ENCODE measurements at regions not wholly inside any gene's neighbourhood (a gene's known extent, or its start where the extent isn't known, plus 50 kb on each side); places are given as distances from the start of the nearest gene placed in this dataset.
A peak's percentile ranks its signal among the peaks of the same experiment; 100 is the strongest.

DNA sequence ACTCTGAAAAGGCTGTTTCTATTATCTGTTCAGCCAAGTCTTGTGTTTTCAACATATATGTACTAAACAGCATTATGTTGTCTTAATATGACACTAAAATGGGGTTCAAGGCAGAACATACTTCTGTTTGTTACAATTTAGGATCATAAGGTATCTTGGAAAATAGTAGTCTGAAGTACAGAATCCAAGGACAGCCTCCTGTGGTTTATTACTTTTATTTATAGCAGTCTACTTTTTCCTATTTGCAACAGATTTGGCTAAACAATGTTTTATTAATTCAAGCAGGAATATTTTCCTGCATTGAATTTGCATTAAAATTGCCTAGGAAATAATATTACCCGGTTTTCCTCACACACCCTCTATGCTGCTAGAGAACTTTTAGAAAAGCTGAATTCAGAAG, 67.7 kb downstream of the PLEKHG1 start:
- Histone ChIP-seq H3K36me3 (no peaks in the 10 kb centered on the region), H3K4me1 (peaks cover 24% of the 10 kb centered on the region), H3K27me3 (no peaks in the 10 kb centered on the region), H3K4me3 (no peak overlapping the region), H3K27ac (peak overlapping the region; percentile 70), H3K9me3 (no peaks in the 10 kb centered on the region)
- TF ChIP-seq POLR2AphosphoS5 (IDR thresholded peaks at IDR 0.05) (no peak), EP300 (IDR thresholded peaks at IDR 0.05) (no peak), POLR2A (IDR thresholded peaks at IDR 0.05) (no peak)
- TF ChIP-seq, protein P1, sequence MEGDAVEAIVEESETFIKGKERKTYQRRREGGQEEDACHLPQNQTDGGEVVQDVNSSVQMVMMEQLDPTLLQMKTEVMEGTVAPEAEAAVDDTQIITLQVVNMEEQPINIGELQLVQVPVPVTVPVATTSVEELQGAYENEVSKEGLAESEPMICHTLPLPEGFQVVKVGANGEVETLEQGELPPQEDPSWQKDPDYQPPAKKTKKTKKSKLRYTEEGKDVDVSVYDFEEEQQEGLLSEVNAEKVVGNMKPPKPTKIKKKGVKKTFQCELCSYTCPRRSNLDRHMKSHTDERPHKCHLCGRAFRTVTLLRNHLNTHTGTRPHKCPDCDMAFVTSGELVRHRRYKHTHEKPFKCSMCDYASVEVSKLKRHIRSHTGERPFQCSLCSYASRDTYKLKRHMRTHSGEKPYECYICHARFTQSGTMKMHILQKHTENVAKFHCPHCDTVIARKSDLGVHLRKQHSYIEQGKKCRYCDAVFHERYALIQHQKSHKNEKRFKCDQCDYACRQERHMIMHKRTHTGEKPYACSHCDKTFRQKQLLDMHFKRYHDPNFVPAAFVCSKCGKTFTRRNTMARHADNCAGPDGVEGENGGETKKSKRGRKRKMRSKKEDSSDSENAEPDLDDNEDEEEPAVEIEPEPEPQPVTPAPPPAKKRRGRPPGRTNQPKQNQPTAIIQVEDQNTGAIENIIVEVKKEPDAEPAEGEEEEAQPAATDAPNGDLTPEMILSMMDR (IDR thresholded peaks at IDR 0.05): no peak
- DNase-seq (ENCODE audit: low spot score in 2 of 2): no peak
- WGBS: 28% methylated on average over 1 of the region's 1 CpG

- no peaks in the 10 kb centered on the region for H3K27me3 ChIP-seq
- 18% methylated on average over 8 of the region's 8 CpGs for WGBS
- no peaks in the 10 kb centered on the region for H3K36me3 ChIP-seq
- TF ChIP-seq, protein P1 (IDR thresholded peaks at IDR 0.05): no peak
- peak in 2 of 3 donors; percentile 15 to 86 for TF ChIP-seq POLR2AphosphoS5 (IDR thresholded peaks at IDR 0.05)
- no peak for TF ChIP-seq EP300 (IDR thresholded peaks at IDR 0.05)
- no peak overlapping the region for H3K4me3 ChIP-seq
- H3K9me3 ChIP-seq: no peaks in the 10 kb centered on the region
- peaks cover 24% of the 10 kb centered on the region for H3K4me1 ChIP-seq
- H3K27ac ChIP-seq: peak overlapping the region; percentile 70
- DNase-seq (ENCODE audit: low spot score in 2 of 2): peak; percentile 94 to 96
Observed at GRCh38 chr6:150667977-150668716, 68.5 kb downstream of the PLEKHG1 start.

- Histone ChIP-seq H3K36me3 (no peaks in the 10 kb centered on the region), H3K4me1 (peaks cover 24% of the 10 kb centered on the region), H3K27ac (peak overlapping the region; percentile 54), H3K4me3 (no peak overlapping the region), H3K27me3 (no peaks in the 10 kb centered on the region), H3K9me3 (no peaks in the 10 kb centered on the region)
- 21% methylated on average over 1 of the region's 1 CpG for WGBS
- TF ChIP-seq POLR2A (IDR thresholded peaks at IDR 0.05) (no peak), EP300 (IDR thresholded peaks at IDR 0.05) (no peak), POLR2AphosphoS5 (IDR thresholded peaks at IDR 0.05) (no peak)
- TF ChIP-seq, protein P1 (IDR thresholded peaks at IDR 0.05): no peak
- no peak for DNase-seq (ENCODE audit: low spot score in 2 of 2)
Observed at GRCh38 chr6:150668900-150669302, 69.2 kb downstream of the PLEKHG1 start.

GRCh38 chr6:150670311-150670710, 70.6 kb downstream of the PLEKHG1 start:
- Histone ChIP-seq H3K4me3 (no peak overlapping the region), H3K27me3 (no peaks in the 10 kb centered on the region), H3K4me1 (peaks cover 24% of the 10 kb centered on the region), H3K36me3 (no peaks in the 10 kb centered on the region), H3K9me3 (no peaks in the 10 kb centered on the region), H3K27ac (no peak overlapping the region)
- TF ChIP-seq POLR2A (IDR thresholded peaks at IDR 0.05): no peak
- TF ChIP-seq, protein P1 (IDR thresholded peaks at IDR 0.05): no peak
- TF ChIP-seq POLR2AphosphoS5 (IDR thresholded peaks at IDR 0.05): no peak
- TF ChIP-seq EP300 (IDR thresholded peaks at IDR 0.05): no peak
- DNase-seq (ENCODE audit: low spot score in 2 of 2): no peak
- 97% methylated on average over 7 of the region's 7 CpGs for WGBS

DNA sequence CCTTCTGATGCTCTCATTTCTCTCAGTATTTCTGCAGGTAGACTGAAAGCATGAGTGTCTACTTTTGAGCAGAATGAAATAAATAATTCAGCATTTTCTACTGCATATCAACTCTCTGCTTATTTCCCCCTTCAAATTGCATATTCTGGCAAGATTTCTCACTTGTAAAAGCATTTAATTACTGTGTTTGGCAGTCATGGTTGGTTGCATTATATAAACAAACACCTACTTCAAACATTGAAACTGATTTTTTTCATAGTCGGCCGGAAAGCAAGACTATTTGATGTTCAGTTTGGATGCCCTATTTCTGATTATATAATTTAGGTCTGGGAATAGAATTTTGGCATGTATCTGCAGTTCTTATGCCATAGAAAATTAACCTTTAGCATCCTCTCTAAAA, 73.1 kb downstream of the PLEKHG1 start:
- TF ChIP-seq EP300 (IDR thresholded peaks at IDR 0.05) (no peak), POLR2A (IDR thresholded peaks at IDR 0.05) (no peak), POLR2AphosphoS5 (IDR thresholded peaks at IDR 0.05) (no peak)
- TF ChIP-seq, protein P1 (IDR thresholded peaks at IDR 0.05): no peak
- Histone ChIP-seq H3K27me3 (no peaks in the 10 kb centered on the region), H3K36me3 (no peaks in the 10 kb centered on the region), H3K27ac (no peak overlapping the region), H3K4me1 (peaks cover 15% of the 10 kb centered on the region), H3K4me3 (no peak overlapping the region), H3K9me3 (no peaks in the 10 kb centered on the region)
- no peak for DNase-seq (ENCODE audit: low spot score in 2 of 2)
- 30% methylated on average over 2 of the region's 2 CpGs for WGBS
